ENCODE measurements at regions not wholly inside any gene's neighbourhood (a gene's known extent, or its start where the extent isn't known, plus 50 kb on each side); places are given as distances from the start of the nearest gene placed in this dataset.

GRCh38 chr3:111321786-111322185, 220.2 kb upstream of the CD96 start:
- no peaks in the 10 kb centered on the region for H3K36me3 ChIP-seq
- H3K4me3 ChIP-seq (ENCODE audit: low read depth, low read length), result no peak overlapping the region
- no peaks in the 10 kb centered on the region for H3K9me3 ChIP-seq
- H3K27me3 ChIP-seq, result no peaks in the 10 kb centered on the region
- no peaks in the 10 kb centered on the region for H3K4me1 ChIP-seq
- TF ChIP-seq CTCF (IDR thresholded peaks at IDR 0.05; ENCODE audit: low read depth, low read length), result no peak
- no peak for DNase-seq

- H3K9me3 ChIP-seq, result no peaks in the 10 kb centered on the region
- H3K36me3 ChIP-seq, result no peaks in the 10 kb centered on the region
- no peaks in the 10 kb centered on the region for H3K27me3 ChIP-seq
- no peak overlapping the region for H3K4me3 ChIP-seq (ENCODE audit: low read depth, low read length)
- no peak for TF ChIP-seq CTCF (IDR thresholded peaks at IDR 0.05; ENCODE audit: low read depth, low read length)
- DNase-seq, result no peak
- no peaks in the 10 kb centered on the region for H3K4me1 ChIP-seq
These were observed 219.0 kb upstream of the CD96 start for GRCh38 chr3:111323019-111323418.

- no peak for DNase-seq
- no peak for TF ChIP-seq CTCF (IDR thresholded peaks at IDR 0.05; ENCODE audit: low read depth, low read length)
- H3K9me3 ChIP-seq, result no peaks in the 10 kb centered on the region
- H3K4me1 ChIP-seq, result no peaks in the 10 kb centered on the region
- no peaks in the 10 kb centered on the region for H3K27me3 ChIP-seq
- H3K36me3 ChIP-seq, result no peaks in the 10 kb centered on the region
- H3K4me3 ChIP-seq (ENCODE audit: low read depth, low read length), result no peak overlapping the region
These were observed 217.8 kb upstream of the CD96 start for GRCh38 chr3:111324151-111324550.

- Histone ChIP-seq H3K27me3 (no peaks in the 10 kb centered on the region), H3K4me3 (ENCODE audit: low read depth, low read length) (no peak overlapping the region), H3K36me3 (no peaks in the 10 kb centered on the region), H3K9me3 (no peaks in the 10 kb centered on the region), H3K4me1 (no peaks in the 10 kb centered on the region)
- TF ChIP-seq CTCF (IDR thresholded peaks at IDR 0.05; ENCODE audit: low read depth, low read length), result no peak
- DNase-seq, result no peak
These were observed 217.4 kb upstream of the CD96 start for GRCh38 chr3:111324645-111325044.

GRCh38 chr3:111325160-111325718, 216.8 kb upstream of the CD96 start:
- H3K9me3 ChIP-seq, result no peaks in the 10 kb centered on the region
- DNase-seq, result no peak
- H3K27me3 ChIP-seq, result no peaks in the 10 kb centered on the region
- no peaks in the 10 kb centered on the region for H3K4me1 ChIP-seq
- no peaks in the 10 kb centered on the region for H3K36me3 ChIP-seq
- TF ChIP-seq CTCF (IDR thresholded peaks at IDR 0.05; ENCODE audit: low read depth, low read length), result no peak
- H3K4me3 ChIP-seq (ENCODE audit: low read depth, low read length), result no peak overlapping the region

- Histone ChIP-seq H3K27me3 (no peaks in the 10 kb centered on the region), H3K4me3 (ENCODE audit: low read depth, low read length) (no peak overlapping the region), H3K36me3 (no peaks in the 10 kb centered on the region), H3K9me3 (no peaks in the 10 kb centered on the region), H3K4me1 (no peaks in the 10 kb centered on the region)
- DNase-seq, result no peak
- TF ChIP-seq CTCF (IDR thresholded peaks at IDR 0.05; ENCODE audit: low read depth, low read length), result no peak
These were observed 215.6 kb upstream of the CD96 start for GRCh38 chr3:111326144-111326995.
